SU-DHL-6 (cell line): ENCODE measurements at regions not wholly inside any gene's neighbourhood (a gene's known extent, or its start where the extent isn't known, plus 50 kb on each side); places are given as distances from the start of the nearest gene placed in this dataset.

Experiments
- H2AFZ ChIP-seq: fragments of 200-600 bp; sonication (generic); 2 replicates; pipeline ENCODE4 v1.6.1; 2014; ENCODE audit warnings: low read depth, mild to moderate bottlenecking, moderate library complexity, mixed read lengths, antibody characterized with exemption, low read length; ENCODE audit not compliant: severe bottlenecking
- H3F3A ChIP-seq: fragments of 200-600 bp; shearing (Covaris generic); 2 replicates; pipeline ENCODE4 v1.6.0; 2016; ENCODE audit warnings: antibody characterized with exemption, mild to moderate bottlenecking; ENCODE audit not compliant: insufficient read depth
- H3K27ac ChIP-seq: fragments of 200-600 bp; sonication (generic); 2 replicates; pipeline ENCODE4 v1.5.1; 2016; ENCODE audit warnings: low read depth, mild to moderate bottlenecking, low read length, moderate library complexity, mixed read lengths
- H3K27me3 ChIP-seq: fragments of 200-600 bp; sonication (generic), shearing (Covaris generic); 2 replicates; pipeline ENCODE4 v1.6.0; 2014; ENCODE audit warnings: mild to moderate bottlenecking, low read length
- H3K36me3 ChIP-seq: fragments of 200-600 bp; sonication (generic); 2 replicates; pipeline ENCODE4 v1.6.1; 2014; ENCODE audit warnings: mild to moderate bottlenecking, low read length, mixed read lengths
- H3K4me2 ChIP-seq: fragments of 300-600, 200-600 bp; shearing (Covaris generic), sonication (generic); 2 replicates; pipeline ENCODE4 v1.6.0; 2014; ENCODE audit warnings: low read length, low read depth, mild to moderate bottlenecking; ENCODE audit not compliant: poor library complexity, severe bottlenecking
- H3K4me3 ChIP-seq: fragments of 200-600 bp; sonication (generic); 2 replicates; pipeline ENCODE4 v1.5.1; 2014; ENCODE audit warnings: antibody characterized with exemption, low read length, mild to moderate bottlenecking, mixed read lengths; ENCODE audit not compliant: insufficient read depth, poor library complexity, severe bottlenecking
- H3K79me2 ChIP-seq: fragments of 200-600 bp; sonication (generic); 2 replicates; pipeline ENCODE4 v1.6.1; 2014; ENCODE audit warnings: mild to moderate bottlenecking, low read length, moderate library complexity; ENCODE audit not compliant: insufficient read depth
- H3K9ac ChIP-seq: fragments of 200-600 bp; sonication (generic); 2 replicates; pipeline ENCODE4 v1.7.0; 2014; ENCODE audit warnings: mild to moderate bottlenecking, low read length
- H3K9me2 ChIP-seq: fragments of 200-600 bp; sonication (generic); replicated peaks from 2 replicates; pipeline ENCODE4 v1.6.1; 2014; ENCODE audit warnings: low read length; ENCODE audit not compliant: insufficient read depth
- H3K9me3 ChIP-seq: fragments of 200-600 bp; sonication (generic); 2 replicates; pipeline ENCODE4 v1.6.1; 2014; ENCODE audit warnings: low read length, mixed read lengths; ENCODE audit not compliant: insufficient read depth
- H4K20me1 ChIP-seq: fragments of 200-600 bp; sonication (generic); 2 replicates; pipeline ENCODE4 v1.6.1; 2014; ENCODE audit warnings: low read depth, mild to moderate bottlenecking, antibody characterized with exemption, low read length, moderate library complexity, mixed read lengths
- EZH2phosphoT487 ChIP-seq: fragments of 200-600 bp; sonication (generic), shearing (Covaris generic); conservative IDR thresholded peaks from 2 replicates; pipeline ENCODE4 v1.6.1; 2018; ENCODE audit warnings: mild to moderate bottlenecking, antibody characterized with exemption, low read length, moderate library complexity, mixed read lengths
- TF ChIP-seq, protein P1 (sequence below): fragments of 200-600 bp; sonication (generic); IDR thresholded peaks from one replicate; pipeline ENCODE4 v1.5.1; 2017; ENCODE audit warnings: antibody characterized with exemption, mild to moderate bottlenecking, low read length, moderate library complexity; ENCODE audit not compliant: insufficient read depth, poor library complexity, severe bottlenecking

DNA sequence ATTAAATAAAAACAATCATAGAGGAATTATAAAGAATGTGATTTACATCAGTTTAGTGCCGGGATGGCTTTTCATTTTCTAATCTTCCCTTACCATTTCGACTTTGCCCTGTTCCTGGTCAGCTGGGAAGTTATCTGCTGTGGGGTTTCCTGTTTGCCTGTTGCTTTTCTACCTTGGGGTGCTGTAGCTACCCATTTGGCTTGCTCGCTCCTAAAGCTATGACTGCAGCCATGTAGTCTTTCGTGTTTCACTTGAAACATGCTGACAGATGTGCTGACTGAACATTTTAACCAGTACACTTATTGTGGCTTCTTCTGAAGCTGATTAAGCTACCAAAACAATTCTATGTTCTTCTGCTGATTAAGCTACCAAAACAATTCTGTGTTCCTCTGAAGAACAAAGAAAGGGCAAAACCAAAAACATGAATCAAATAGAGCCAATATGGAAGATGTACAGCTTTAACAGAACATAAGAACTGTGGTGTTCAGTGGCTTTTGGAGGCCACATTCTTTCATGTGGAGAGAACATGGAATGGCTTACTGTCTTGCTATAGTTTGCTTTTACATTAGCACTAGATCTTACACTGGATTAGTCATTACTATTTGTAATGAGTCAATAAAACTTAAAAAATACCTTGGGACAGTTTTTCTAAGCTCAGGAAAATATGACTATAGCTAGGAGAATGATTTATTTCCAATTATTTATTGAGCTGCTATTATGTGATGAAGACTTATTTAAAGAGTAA, 440.4 kb downstream of the SPRY1 start:
- TF ChIP-seq EZH2phosphoT487, result no peak
- TF ChIP-seq, protein P1, sequence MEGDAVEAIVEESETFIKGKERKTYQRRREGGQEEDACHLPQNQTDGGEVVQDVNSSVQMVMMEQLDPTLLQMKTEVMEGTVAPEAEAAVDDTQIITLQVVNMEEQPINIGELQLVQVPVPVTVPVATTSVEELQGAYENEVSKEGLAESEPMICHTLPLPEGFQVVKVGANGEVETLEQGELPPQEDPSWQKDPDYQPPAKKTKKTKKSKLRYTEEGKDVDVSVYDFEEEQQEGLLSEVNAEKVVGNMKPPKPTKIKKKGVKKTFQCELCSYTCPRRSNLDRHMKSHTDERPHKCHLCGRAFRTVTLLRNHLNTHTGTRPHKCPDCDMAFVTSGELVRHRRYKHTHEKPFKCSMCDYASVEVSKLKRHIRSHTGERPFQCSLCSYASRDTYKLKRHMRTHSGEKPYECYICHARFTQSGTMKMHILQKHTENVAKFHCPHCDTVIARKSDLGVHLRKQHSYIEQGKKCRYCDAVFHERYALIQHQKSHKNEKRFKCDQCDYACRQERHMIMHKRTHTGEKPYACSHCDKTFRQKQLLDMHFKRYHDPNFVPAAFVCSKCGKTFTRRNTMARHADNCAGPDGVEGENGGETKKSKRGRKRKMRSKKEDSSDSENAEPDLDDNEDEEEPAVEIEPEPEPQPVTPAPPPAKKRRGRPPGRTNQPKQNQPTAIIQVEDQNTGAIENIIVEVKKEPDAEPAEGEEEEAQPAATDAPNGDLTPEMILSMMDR, result no peak
- Histone ChIP-seq H2AFZ (no peak overlapping the region), H3K4me2 (no peak overlapping the region), H3K27me3 (no peaks in the 10 kb centered on the region), H3K36me3 (no peaks in the 10 kb centered on the region), H3K27ac (no peak overlapping the region), H3K4me3 (no peak overlapping the region), H3K9ac (no peak overlapping the region), H3K9me3 (no peaks in the 10 kb centered on the region), H3K9me2 (no peaks in the 10 kb centered on the region), H3K79me2 (no peaks in the 10 kb centered on the region), H3F3A (no peaks in the 10 kb centered on the region), H4K20me1 (no peaks in the 10 kb centered on the region)

DNA sequence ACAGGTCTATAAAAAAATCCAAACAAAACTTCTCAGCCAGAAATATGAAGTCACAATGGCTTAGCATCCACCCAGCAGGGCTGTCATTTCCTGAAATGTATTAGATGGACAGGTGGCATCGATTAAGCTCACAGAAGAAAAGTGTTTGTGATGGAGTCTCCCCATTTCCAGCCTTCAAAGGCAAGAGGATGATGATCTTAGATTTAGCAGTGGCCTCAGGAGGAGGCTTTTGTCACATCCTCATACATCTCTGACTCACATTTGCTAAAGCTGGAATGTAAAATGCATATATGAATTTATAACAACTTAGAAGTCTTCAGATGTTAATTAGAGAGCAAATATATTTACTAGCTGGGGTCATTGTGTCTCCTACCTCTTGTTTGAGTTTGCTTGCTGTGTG, 441.9 kb downstream of the SPRY1 start:
- H3K79me2 ChIP-seq, result no peaks in the 10 kb centered on the region
- no peaks in the 10 kb centered on the region for H3K36me3 ChIP-seq
- H3K9ac ChIP-seq, result no peak overlapping the region
- H3K4me3 ChIP-seq, result no peak overlapping the region
- H3K4me2 ChIP-seq, result no peak overlapping the region
- TF ChIP-seq EZH2phosphoT487, result no peak
- TF ChIP-seq, protein P1, result no peak
- H3K9me3 ChIP-seq, result no peaks in the 10 kb centered on the region
- H3K27me3 ChIP-seq, result no peaks in the 10 kb centered on the region
- no peak overlapping the region for H3K27ac ChIP-seq
- H4K20me1 ChIP-seq, result no peaks in the 10 kb centered on the region
- H2AFZ ChIP-seq, result no peak overlapping the region
- H3F3A ChIP-seq, result no peaks in the 10 kb centered on the region
- H3K9me2 ChIP-seq, result no peaks in the 10 kb centered on the region

DNA sequence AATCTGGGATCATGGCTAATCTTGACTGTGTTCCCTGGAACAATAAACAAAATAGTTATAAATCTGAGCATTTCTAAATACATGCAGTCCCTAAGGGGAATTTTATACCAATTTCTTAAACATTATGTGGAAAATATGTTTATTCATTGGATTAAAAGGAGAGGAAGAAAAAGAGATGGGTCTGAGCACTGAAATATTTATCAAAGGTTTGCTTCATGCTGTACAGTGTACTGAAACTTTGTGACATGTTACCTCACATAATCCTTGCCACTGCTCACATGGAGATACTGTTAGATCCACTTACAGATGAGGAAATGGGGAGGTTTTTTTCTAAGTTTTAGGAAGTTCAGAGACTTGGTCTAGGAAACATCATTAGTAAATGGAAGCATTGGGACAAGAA, 443.6 kb downstream of the SPRY1 start:
- H3K9ac ChIP-seq, result no peak overlapping the region
- no peak overlapping the region for H3K4me3 ChIP-seq
- no peaks in the 10 kb centered on the region for H3K79me2 ChIP-seq
- no peaks in the 10 kb centered on the region for H4K20me1 ChIP-seq
- no peaks in the 10 kb centered on the region for H3K27me3 ChIP-seq
- H2AFZ ChIP-seq, result no peak overlapping the region
- H3K36me3 ChIP-seq, result no peaks in the 10 kb centered on the region
- H3K27ac ChIP-seq, result no peak overlapping the region
- TF ChIP-seq EZH2phosphoT487, result no peak
- TF ChIP-seq, protein P1, result no peak
- H3F3A ChIP-seq, result no peaks in the 10 kb centered on the region
- H3K4me2 ChIP-seq, result no peak overlapping the region
- H3K9me3 ChIP-seq, result no peaks in the 10 kb centered on the region
- no peaks in the 10 kb centered on the region for H3K9me2 ChIP-seq
